Mesothelial cell of epicardium (in vitro differentiated cells): ENCODE measurements at regions not wholly inside any gene's neighbourhood (a gene's known extent, or its start where the extent isn't known, plus 50 kb on each side); places are given as distances from the start of the nearest gene placed in this dataset.

Experiments used
- DNase-seq, 2 experiments: peaks; one replicate each; pipeline ENCODE4 v3.0.0; 2021; ENCODE audit warnings: low spot score in 2 of 2; ENCODE audit not compliant: unreplicated experiment in 2 of 2
- H3K27ac Mint-ChIP-seq: 2 replicates; pipeline ENCODE4 v1.8.0; 2021; ENCODE audit warnings: mixed read lengths
- H3K27me3 Mint-ChIP-seq: 2 replicates; pipeline ENCODE4 v1.8.0; 2021; ENCODE audit warnings: low read depth, mixed read lengths
- H3K36me3 Mint-ChIP-seq: 2 replicates; pipeline ENCODE4 v1.8.0; 2021; ENCODE audit warnings: mixed read lengths
- H3K4me1 Mint-ChIP-seq: 2 replicates; pipeline ENCODE4 v1.8.0; 2021; ENCODE audit warnings: mixed read lengths
- H3K4me3 Mint-ChIP-seq: 2 replicates; pipeline ENCODE4 v1.8.0; 2021; ENCODE audit warnings: mild to moderate bottlenecking, moderate library complexity, mixed read lengths
- H3K9me3 Mint-ChIP-seq: 2 replicates; pipeline ENCODE4 v1.8.0; 2021; ENCODE audit warnings: mixed read lengths
- CTCF ChIP-seq: fragments of 200-600 bp; sonication (generic); IDR thresholded peaks from one replicate; pipeline ENCODE4 v1.5.0; 2021; ENCODE audit warnings: antibody characterized with exemption; ENCODE audit not compliant: unreplicated experiment

- no peak for DNase-seq
- Mint-ChIP-seq H3K4me1 (peaks cover 5% of the 10 kb centered on the region), H3K27ac (no peak overlapping the region), H3K4me3 (no peak overlapping the region), H3K9me3 (peaks cover 20% of the 10 kb centered on the region), H3K27me3 (no peaks in the 10 kb centered on the region), H3K36me3 (no peaks in the 10 kb centered on the region)
- TF ChIP-seq CTCF, result no peak
Measured at GRCh38 chrX:39049975-39050374, 248.7 kb downstream of the MID1IP1 start.

GRCh38 chrX:39050427-39050826 lies 249.2 kb downstream of the MID1IP1 start:
- H3K27me3 Mint-ChIP-seq, result no peaks in the 10 kb centered on the region
- no peak for TF ChIP-seq CTCF
- H3K27ac Mint-ChIP-seq, result no peak overlapping the region
- peaks cover 21% of the 10 kb centered on the region for H3K9me3 Mint-ChIP-seq
- H3K4me3 Mint-ChIP-seq, result no peak overlapping the region
- no peaks in the 10 kb centered on the region for H3K36me3 Mint-ChIP-seq
- peaks cover 5% of the 10 kb centered on the region for H3K4me1 Mint-ChIP-seq
- DNase-seq, result no peak

GRCh38 chrX:39052751-39053150 lies 251.5 kb downstream of the MID1IP1 start:
- peaks cover 5% of the 10 kb centered on the region for H3K4me1 Mint-ChIP-seq
- no peak overlapping the region for H3K4me3 Mint-ChIP-seq
- H3K27me3 Mint-ChIP-seq, result no peaks in the 10 kb centered on the region
- TF ChIP-seq CTCF, result no peak
- peaks cover 33% of the 10 kb centered on the region for H3K9me3 Mint-ChIP-seq
- no peak for DNase-seq
- H3K36me3 Mint-ChIP-seq, result no peaks in the 10 kb centered on the region
- H3K27ac Mint-ChIP-seq, result no peak overlapping the region

GRCh38 chrX:39058724-39059123 lies 257.5 kb downstream of the MID1IP1 start:
- DNase-seq, result no peak
- no peak for TF ChIP-seq CTCF
- Mint-ChIP-seq H3K9me3 (peaks cover 53% of the 10 kb centered on the region), H3K27me3 (no peaks in the 10 kb centered on the region), H3K27ac (no peak overlapping the region), H3K4me1 (peaks cover 2% of the 10 kb centered on the region), H3K4me3 (no peak overlapping the region), H3K36me3 (no peaks in the 10 kb centered on the region)

GRCh38 chrX:39059866-39060265 lies 258.6 kb downstream of the MID1IP1 start:
- no peak overlapping the region for H3K27ac Mint-ChIP-seq
- peaks cover 2% of the 10 kb centered on the region for H3K4me1 Mint-ChIP-seq
- DNase-seq, result no peak
- peaks cover 46% of the 10 kb centered on the region for H3K9me3 Mint-ChIP-seq
- H3K4me3 Mint-ChIP-seq, result no peak overlapping the region
- H3K27me3 Mint-ChIP-seq, result no peaks in the 10 kb centered on the region
- TF ChIP-seq CTCF, result no peak
- H3K36me3 Mint-ChIP-seq, result no peaks in the 10 kb centered on the region

- Mint-ChIP-seq H3K9me3 (peaks cover 23% of the 10 kb centered on the region), H3K27ac (no peak overlapping the region), H3K4me3 (no peak overlapping the region), H3K27me3 (no peaks in the 10 kb centered on the region), H3K4me1 (peaks cover 8% of the 10 kb centered on the region), H3K36me3 (no peaks in the 10 kb centered on the region)
- DNase-seq, result no peak
- TF ChIP-seq CTCF, result no peak
Measured at GRCh38 chrX:39063037-39063436, 261.8 kb downstream of the MID1IP1 start.
